PFSK-1 (cell line): ENCODE measurements at regions not wholly inside any gene's neighbourhood (a gene's known extent, or its start where the extent isn't known, plus 50 kb on each side); places are given as distances from the start of the nearest gene placed in this dataset.

ENCODE experiments used
- FOXP2 ChIP-seq: optimal IDR thresholded peaks from 2 replicates; pipeline ENCODE3; 2011; ENCODE audit warnings: borderline replicate concordance, control low read depth, inconsistent platforms; ENCODE audit not compliant: insufficient read depth; ENCODE audit errors: extremely low read length, extremely low read depth
- POLR2AphosphoS5 ChIP-seq: IDR thresholded peaks from 2 replicates; pipeline ENCODE4 v1.6.1; 2012; ENCODE audit warnings: low read depth, mild to moderate bottlenecking, control low read depth, low read length, moderate library complexity

DNA sequence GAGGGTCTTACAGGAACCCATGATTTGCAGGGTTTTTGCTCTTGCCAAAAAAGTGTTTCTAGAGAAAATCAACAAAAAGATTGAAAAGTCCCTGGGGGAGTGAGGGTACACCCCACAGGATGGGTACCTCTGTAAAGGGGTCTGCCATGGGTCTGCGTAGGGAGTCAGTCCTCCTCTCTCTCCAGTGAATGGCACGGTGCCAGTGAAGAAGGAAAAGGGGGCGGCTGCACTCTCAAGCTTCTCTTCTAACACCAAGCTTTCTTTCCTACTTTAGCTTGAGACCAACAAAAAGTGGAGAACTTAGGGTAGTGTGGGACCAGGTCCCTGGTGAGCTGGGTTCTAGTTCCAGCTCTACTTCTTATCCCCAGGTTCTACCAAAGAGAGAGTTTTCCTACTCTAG, 87.4 kb downstream of the GLUL start:
- no peak for TF ChIP-seq FOXP2
- TF ChIP-seq POLR2AphosphoS5, result no peak
